NB4 (cell line): ENCODE measurements at regions not wholly inside any gene's neighbourhood (a gene's known extent, or its start where the extent isn't known, plus 50 kb on each side); places are given as distances from the start of the nearest gene placed in this dataset.

Source experiments
- CTCF ChIP-seq: IDR thresholded peaks from one replicate; pipeline ENCODE4 v1.5.1; 2012; ENCODE audit warnings: low read depth, low read length
- POLR2A ChIP-seq: IDR thresholded peaks from 2 replicates; pipeline ENCODE4 v1.6.1; 2011; ENCODE audit warnings: mild to moderate bottlenecking; ENCODE audit not compliant: insufficient read length; ENCODE audit errors: extremely low read depth

- TF ChIP-seq CTCF (no peak), POLR2A (no peak)
Observed at GRCh38 chr16:65284626-65285025, 162.8 kb upstream of the CDH11 start.
